Transverse colon (tissue), 4 donors: ENCODE measurements at regions not wholly inside any gene's neighbourhood (a gene's known extent, or its start where the extent isn't known, plus 50 kb on each side); places are given as distances from the start of the nearest gene placed in this dataset.

ENCODE experiments used
- EP300 ChIP-seq: sonication (generic); formaldehyde crosslinking; IDR thresholded peaks from one replicate; pipeline ENCODE4 v1.6.1; 2017; ENCODE audit warnings: antibody characterized with exemption, low read depth
- POLR2AphosphoS5 ChIP-seq, 3 donors: sonication (generic); formaldehyde crosslinking; IDR thresholded peaks; one replicate each; pipeline ENCODE4 v1.6.1; 2016; ENCODE audit warnings: antibody characterized with exemption in 3 of 3
- TF ChIP-seq, protein P1 (sequence below), 5 experiments: fragments of 200-600 bp in 3 of 5; fragments of 450-650 bp in 2 of 5; sonication (generic) in 3 of 5; IDR thresholded peaks; 1 replicate in 2 of 5; 2 replicates in 3 of 5; pipeline ENCODE4 v1.5.1; 2016 to 2017; ENCODE audit warnings: antibody characterized with exemption in 5 of 5, inconsistent platforms in 3 of 5, mild to moderate bottlenecking in 2 of 5, moderate library complexity in 1 of 5

DNA sequence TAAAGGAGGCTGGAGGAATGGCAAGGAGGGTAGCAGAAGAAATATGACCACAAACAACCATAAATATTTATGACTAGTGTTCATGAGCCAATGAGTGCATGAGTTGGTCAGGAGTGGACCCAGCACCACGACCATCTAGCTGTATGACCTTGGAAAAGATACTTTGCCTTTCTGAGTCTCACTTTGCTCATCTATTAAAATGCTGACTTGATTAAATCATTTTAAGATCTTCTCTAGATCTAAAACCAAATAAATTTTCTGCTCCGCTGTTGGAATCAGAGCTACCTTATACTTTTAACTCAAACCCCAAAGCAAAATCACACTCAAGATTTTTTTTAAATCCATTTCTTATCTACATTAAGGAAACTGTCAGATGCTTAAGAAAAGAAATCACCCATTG is 207.0 kb downstream of the GPAM start:
- TF ChIP-seq, protein P1, sequence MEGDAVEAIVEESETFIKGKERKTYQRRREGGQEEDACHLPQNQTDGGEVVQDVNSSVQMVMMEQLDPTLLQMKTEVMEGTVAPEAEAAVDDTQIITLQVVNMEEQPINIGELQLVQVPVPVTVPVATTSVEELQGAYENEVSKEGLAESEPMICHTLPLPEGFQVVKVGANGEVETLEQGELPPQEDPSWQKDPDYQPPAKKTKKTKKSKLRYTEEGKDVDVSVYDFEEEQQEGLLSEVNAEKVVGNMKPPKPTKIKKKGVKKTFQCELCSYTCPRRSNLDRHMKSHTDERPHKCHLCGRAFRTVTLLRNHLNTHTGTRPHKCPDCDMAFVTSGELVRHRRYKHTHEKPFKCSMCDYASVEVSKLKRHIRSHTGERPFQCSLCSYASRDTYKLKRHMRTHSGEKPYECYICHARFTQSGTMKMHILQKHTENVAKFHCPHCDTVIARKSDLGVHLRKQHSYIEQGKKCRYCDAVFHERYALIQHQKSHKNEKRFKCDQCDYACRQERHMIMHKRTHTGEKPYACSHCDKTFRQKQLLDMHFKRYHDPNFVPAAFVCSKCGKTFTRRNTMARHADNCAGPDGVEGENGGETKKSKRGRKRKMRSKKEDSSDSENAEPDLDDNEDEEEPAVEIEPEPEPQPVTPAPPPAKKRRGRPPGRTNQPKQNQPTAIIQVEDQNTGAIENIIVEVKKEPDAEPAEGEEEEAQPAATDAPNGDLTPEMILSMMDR (IDR thresholded peaks at IDR 0.05): no peak
- no peak for TF ChIP-seq POLR2AphosphoS5 (IDR thresholded peaks at IDR 0.05)
- no peak for TF ChIP-seq EP300
